ENCODE measurements at regions not wholly inside any gene's neighbourhood (a gene's known extent, or its start where the extent isn't known, plus 50 kb on each side); places are given as distances from the start of the nearest gene placed in this dataset.
A peak's percentile ranks its signal among the peaks of the same experiment; 100 is the strongest.

- H3K9ac ChIP-seq (ENCODE audit: extremely low read depth, insufficient read length, low read length) = no peak overlapping the region
- no peaks in the 10 kb centered on the region; the same call in 1 of the 2 replicates for H3K4me1 ChIP-seq (ENCODE audit: insufficient read depth, low read length)
- no peaks in the 10 kb centered on the region for H3K79me1 ChIP-seq (ENCODE audit: insufficient read depth, low read depth, low read length, poor library complexity, severe bottlenecking)
- H3K4me2 ChIP-seq (ENCODE audit: insufficient read depth, insufficient read length, low read length) = no peak overlapping the region
- no peak overlapping the region for H2BK5ac ChIP-seq (ENCODE audit: insufficient read length, low read length)
- H3K23me2 ChIP-seq (ENCODE audit: insufficient read length, low read depth, low read length, poor library complexity, severe bottlenecking) = no peaks in the 10 kb centered on the region
- no peaks in the 10 kb centered on the region for H4K20me1 ChIP-seq (ENCODE audit: control insufficient read depth, insufficient read depth, insufficient read length)
- no peaks in the 10 kb centered on the region for H3K27me3 Mint-ChIP-seq (ENCODE audit: low read depth)
- TF ChIP-seq CTCF (conservative IDR thresholded peaks at IDR 0.05) = no peak
- no CpG with 5 or more reads among the region's 1 CpG for WGBS (ENCODE audit: extremely low coverage, insufficient read length, low lambda C conversion rate)
- no peaks in the 10 kb centered on the region for H3K79me2 ChIP-seq (ENCODE audit: insufficient read depth, low read length)
- no peak overlapping the region for H4K91ac ChIP-seq (ENCODE audit: insufficient read length, low read depth, low read length)
- H3K27ac Mint-ChIP-seq = peak overlapping the region; percentile 92 to 98 (median 97)
- H3K36me3 Mint-ChIP-seq (ENCODE audit: insufficient read depth in 1 of 3, low read depth in 3 of 3) = peaks cover 0 to 49% (median 23%) of the 10 kb centered on the region in 3 experiments; a peak in 6 of 7 replicates
- H3K14ac ChIP-seq (ENCODE audit: insufficient read depth, low read length) = no peak overlapping the region
- no peak overlapping the region for H4K5ac ChIP-seq (ENCODE audit: insufficient read length, low read depth, low read length)
- no peak overlapping the region for H3K4ac ChIP-seq (ENCODE audit: low read depth, low read length)
- no peak overlapping the region for H4K8ac ChIP-seq (replicated peaks; ENCODE audit: insufficient read length, low read depth, low read length)
- peak overlapping the region in 1 of 2 experiments; percentile 13; a peak in 1 of 5 replicates for H3K4me3 Mint-ChIP-seq
- H3K27me3 ChIP-seq (ENCODE audit: insufficient read depth, low read length) = no peaks in the 10 kb centered on the region
- peak; percentile 27 for DNase-seq
- H3K56ac ChIP-seq (ENCODE audit: insufficient read length, low read depth, low read length) = no peak overlapping the region
- H2AFZ ChIP-seq (ENCODE audit: low read length) = no peak overlapping the region
- H3K27ac ChIP-seq (ENCODE audit: insufficient read length, low read depth, low read length) = peak overlapping the region; percentile 34
- no peak overlapping the region for H2BK20ac ChIP-seq (ENCODE audit: low read depth, low read length, poor library complexity, severe bottlenecking)
- no peak overlapping the region for H2BK12ac ChIP-seq (ENCODE audit: insufficient read length, low read depth, low read length)
- H2AK5ac ChIP-seq (ENCODE audit: insufficient read length, low read length) = no peak overlapping the region
- H3T11ph ChIP-seq (ENCODE audit: low read length) = no peak overlapping the region
- H2BK120ac ChIP-seq (ENCODE audit: low read depth, low read length, poor library complexity, severe bottlenecking) = no peak overlapping the region
- H3K23ac ChIP-seq (ENCODE audit: insufficient read length, low read depth, low read length) = no peak overlapping the region
- H3K18ac ChIP-seq (ENCODE audit: insufficient read length, low read depth, low read length) = no peak overlapping the region
- H3K4me1 Mint-ChIP-seq = peaks cover 34 to 38% of the 10 kb centered on the region in 2 experiments
- peaks cover 7 to 17% of the 10 kb centered on the region in 2 experiments; a peak in 4 of 5 replicates for H3K9me3 Mint-ChIP-seq
- no peak overlapping the region for H2BK15ac ChIP-seq (ENCODE audit: low read depth, low read length)
- no peaks in the 10 kb centered on the region for H3K9me3 ChIP-seq (ENCODE audit: control insufficient read depth, low read depth, low read length)
These were observed 149.9 kb downstream of the RBM43 start for GRCh38 chr2:151111599-151112278.

Measured in H9 (cell line).